PC-9 (cell line): ENCODE measurements at regions not wholly inside any gene's neighbourhood (a gene's known extent, or its start where the extent isn't known, plus 50 kb on each side); places are given as distances from the start of the nearest gene placed in this dataset.

ENCODE experiments used
- CTCF ChIP-seq: fragments of 200-600 bp; sonication (generic); conservative IDR thresholded peaks from 2 replicates; pipeline ENCODE4 v1.6.1; 2017; ENCODE audit warnings: mixed run types, antibody characterized with exemption, mild to moderate bottlenecking, moderate library complexity
- EZH2 ChIP-seq: fragments of 200-600 bp; sonication (generic); IDR thresholded peaks from 2 replicates; pipeline ENCODE4 v1.8.0; 2017; ENCODE audit warnings: antibody characterized with exemption, low read depth

- TF ChIP-seq CTCF (no peak), EZH2 (no peak)
Observed at GRCh38 chr5:99664972-99665371, 736.2 kb upstream of the CHD1 start.
